Natural killer cell (primary cell): ENCODE measurements at regions not wholly inside any gene's neighbourhood (a gene's known extent, or its start where the extent isn't known, plus 50 kb on each side); places are given as distances from the start of the nearest gene placed in this dataset.

Experiments
- ATAC-seq, 3 donors: fragments of 150-1000 bp in 2 of 3; fragments of 200-7000 bp in 1 of 3; cut with Tn5 transposase; 1 replicate in 1 of 3; 2 replicates in 2 of 3; pipeline ENCODE4 v1.10.0; 2021; ENCODE audit warnings: mild to moderate bottlenecking in 2 of 3, moderate library complexity in 2 of 3
- DNase-seq, 2 donors: peaks; one replicate each; pipeline versions ENCODE4 v3.0.0 to v3.0.0-alpha.2; 2013 to 2021; ENCODE audit warnings: mixed read lengths in 1 of 2
- H3K27ac ChIP-seq: one replicate; pipeline ENCODE4 v1.5.1; 2013; ENCODE audit warnings: mild to moderate bottlenecking, low read length
- H3K27me3 ChIP-seq: one replicate; pipeline ENCODE4 v1.6.1; 2013; ENCODE audit warnings: low read length; ENCODE audit not compliant: control insufficient read depth, insufficient read depth
- H3K36me3 ChIP-seq: one replicate; pipeline ENCODE4 v1.6.1; 2013; ENCODE audit warnings: low read length; ENCODE audit not compliant: control insufficient read depth, insufficient read depth
- H3K4me1 ChIP-seq: one replicate; pipeline ENCODE4 v1.6.1; 2013; ENCODE audit warnings: low read length; ENCODE audit not compliant: control insufficient read depth, insufficient read depth
- H3K4me3 ChIP-seq: one replicate; pipeline ENCODE4 v1.5.1; 2013; ENCODE audit warnings: low read length
- H3K9me3 ChIP-seq: one replicate; pipeline ENCODE4 v1.6.1; 2013; ENCODE audit warnings: low read length; ENCODE audit not compliant: control insufficient read depth, insufficient read depth
- H3K27ac Mint-ChIP-seq, 2 donors: one replicate each; pipeline ENCODE4 v1.8.0; 2022; ENCODE audit warnings: mild to moderate bottlenecking in 2 of 2, mixed read lengths in 2 of 2, moderate library complexity in 1 of 2
- H3K27me3 Mint-ChIP-seq, 2 donors: one replicate each; pipeline ENCODE4 v1.8.0; 2022; ENCODE audit warnings: low read depth in 2 of 2, mixed read lengths in 2 of 2
- H3K36me3 Mint-ChIP-seq: one replicate; pipeline ENCODE4 v1.8.0; 2022; ENCODE audit warnings: mixed read lengths
- H3K4me1 Mint-ChIP-seq, 2 donors: one replicate each; pipeline ENCODE4 v1.8.0; 2022; ENCODE audit warnings: mixed read lengths in 2 of 2
- H3K4me3 Mint-ChIP-seq: one replicate; pipeline ENCODE4 v1.8.0; 2022; ENCODE audit warnings: mild to moderate bottlenecking, moderate library complexity, mixed read lengths
- H3K9me3 Mint-ChIP-seq, 2 donors: one replicate each; pipeline ENCODE4 v1.8.0; 2022; ENCODE audit warnings: mixed read lengths in 2 of 2
- CTCF ChIP-seq: fragments of 200-600 bp; IDR thresholded peaks from one replicate; pipeline ENCODE4 v1.8.0; 2022; ENCODE audit warnings: antibody characterized with exemption
- WGBS: methylation state at CpG from one replicate; pipeline ENCODE4 v1.1.7; 2013; ENCODE audit warnings: missing lambda C conversion rate; ENCODE audit not compliant: insufficient coverage; 5-methylcytosine and 5-hydroxymethylcytosine counted together
- intact Hi-C: fragments of 100-400 bp; cut with micrococcal nuclease; formaldehyde crosslinking; loops from one replicate; pipeline ENCODE4 v1.14.2; 2022

GRCh38 chr10:118842843-118843624, 88.3 kb upstream of the CACUL1 start:
- DNase-seq (no peak), ATAC-seq (no peak)
- H3K4me3 ChIP-seq, result no peak overlapping the region
- no peak for TF ChIP-seq CTCF
- Mint-ChIP-seq H3K27ac (no peak overlapping the region), H3K27me3 (peaks cover 7 to 11% of the 10 kb centered on the region in 2 donors), H3K4me1 (no peaks in the 10 kb centered on the region), H3K4me3 (no peak overlapping the region), H3K36me3 (no peaks in the 10 kb centered on the region), H3K9me3 (no peaks in the 10 kb centered on the region)
- H3K36me3 ChIP-seq, result no peaks in the 10 kb centered on the region
- no peaks in the 10 kb centered on the region for H3K4me1 ChIP-seq
- H3K27ac ChIP-seq, result no peak overlapping the region
- no peaks in the 10 kb centered on the region for H3K9me3 ChIP-seq
- no peaks in the 10 kb centered on the region for H3K27me3 ChIP-seq
- intact Hi-C loops, result no loop called here
- 45% methylated on average over 4 of the region's 4 CpGs for WGBS

GRCh38 chr10:118843647-118844265, 89.0 kb upstream of the CACUL1 start:
- no peak overlapping the region for H3K27ac Mint-ChIP-seq
- intact Hi-C loops, result no loop called here
- H3K9me3 Mint-ChIP-seq, result no peaks in the 10 kb centered on the region
- no peak for TF ChIP-seq CTCF
- peaks cover 10 to 11% of the 10 kb centered on the region in 2 donors for H3K27me3 Mint-ChIP-seq
- H3K27ac ChIP-seq, result no peak overlapping the region
- no peak overlapping the region for H3K4me3 Mint-ChIP-seq
- H3K4me1 ChIP-seq, result no peaks in the 10 kb centered on the region
- WGBS, result 78% methylated on average over 7 of the region's 7 CpGs
- H3K9me3 ChIP-seq, result no peaks in the 10 kb centered on the region
- no peaks in the 10 kb centered on the region for H3K36me3 ChIP-seq
- no peaks in the 10 kb centered on the region for H3K36me3 Mint-ChIP-seq
- no peak for ATAC-seq
- no peaks in the 10 kb centered on the region for H3K27me3 ChIP-seq
- DNase-seq, result no peak
- H3K4me3 ChIP-seq, result no peak overlapping the region
- no peaks in the 10 kb centered on the region for H3K4me1 Mint-ChIP-seq

- no peak overlapping the region for H3K4me3 ChIP-seq
- no peaks in the 10 kb centered on the region for H3K9me3 Mint-ChIP-seq
- intact Hi-C loops, result no loop called here
- 86% methylated on average over 6 of the region's 6 CpGs for WGBS
- no peak for ATAC-seq
- H3K4me1 ChIP-seq, result no peaks in the 10 kb centered on the region
- no peak overlapping the region for H3K4me3 Mint-ChIP-seq
- no peak for TF ChIP-seq CTCF
- no peaks in the 10 kb centered on the region for H3K27me3 ChIP-seq
- H3K27ac ChIP-seq, result no peak overlapping the region
- no peaks in the 10 kb centered on the region for H3K4me1 Mint-ChIP-seq
- H3K9me3 ChIP-seq, result no peaks in the 10 kb centered on the region
- H3K36me3 Mint-ChIP-seq, result no peaks in the 10 kb centered on the region
- peaks cover 10 to 17% of the 10 kb centered on the region in 2 donors for H3K27me3 Mint-ChIP-seq
- no peaks in the 10 kb centered on the region for H3K36me3 ChIP-seq
- H3K27ac Mint-ChIP-seq, result no peak overlapping the region
- DNase-seq, result no peak
Measured at GRCh38 chr10:118844731-118845521, 90.2 kb upstream of the CACUL1 start.
